Activated naive CD8-positive, alpha-beta T cell treated with anti-CD3 and anti-CD28 coated beads, Interleukin-2, amount 50 U/mL, for 16 hours (primary cell): ENCODE measurements at regions not wholly inside any gene's neighbourhood (a gene's known extent, or its start where the extent isn't known, plus 50 kb on each side); places are given as distances from the start of the nearest gene placed in this dataset.

Experiments used
- DNase-seq: peaks from one replicate; pipeline ENCODE4 v3.0.0-alpha.2; 2020; ENCODE audit warnings: low read depth, low spot score

GRCh38 chr14:53807542-53807941 lies 149.1 kb downstream of the BMP4 start:
- DNase-seq, result no peak

- no peak for DNase-seq
Observed at GRCh38 chr14:53807108-53807507, 149.5 kb downstream of the BMP4 start.

GRCh38 chr14:53796734-53797133 lies 159.9 kb downstream of the BMP4 start:
- DNase-seq, result no peak

- DNase-seq, result no peak
Observed at GRCh38 chr14:53793790-53794505, 162.7 kb downstream of the BMP4 start.

- DNase-seq, result no peak
Observed at GRCh38 chr14:53792909-53793308, 163.7 kb downstream of the BMP4 start.

- no peak for DNase-seq
Observed at GRCh38 chr14:53790731-53791500, 165.7 kb downstream of the BMP4 start.

GRCh38 chr14:53788566-53788965 lies 168.1 kb downstream of the BMP4 start:
- DNase-seq, result no peak

- no peak for DNase-seq
Observed at GRCh38 chr14:53786045-53786444, 170.6 kb downstream of the BMP4 start.

- no peak for DNase-seq
Observed at GRCh38 chr14:53784688-53785087, 171.9 kb downstream of the BMP4 start.

GRCh38 chr14:53783256-53783655 lies 173.4 kb downstream of the BMP4 start:
- no peak for DNase-seq

GRCh38 chr14:53780051-53780555 lies 176.5 kb downstream of the BMP4 start:
- DNase-seq, result no peak

- DNase-seq, result no peak
Observed at GRCh38 chr14:53779301-53779700, 177.3 kb downstream of the BMP4 start.

- no peak for DNase-seq
Observed at GRCh38 chr14:53778263-53778662, 178.4 kb downstream of the BMP4 start.

GRCh38 chr14:53772936-53773335 lies 183.7 kb downstream of the BMP4 start:
- no peak for DNase-seq

- DNase-seq, result no peak
Observed at GRCh38 chr14:53767566-53767965, 189.1 kb downstream of the BMP4 start.

GRCh38 chr14:53766601-53767000 lies 190.0 kb downstream of the BMP4 start:
- no peak for DNase-seq

- no peak for DNase-seq
Observed at GRCh38 chr14:53766106-53766505, 190.5 kb downstream of the BMP4 start.

GRCh38 chr14:53764846-53765245 lies 191.8 kb downstream of the BMP4 start:
- no peak for DNase-seq

GRCh38 chr14:53758141-53758540 lies 198.5 kb downstream of the BMP4 start:
- DNase-seq, result no peak

GRCh38 chr14:53757732-53758131 lies 198.9 kb downstream of the BMP4 start:
- DNase-seq, result no peak

GRCh38 chr14:53751650-53752049 lies 205.0 kb downstream of the BMP4 start:
- DNase-seq, result no peak

- no peak for DNase-seq
Observed at GRCh38 chr14:53748691-53749090, 207.9 kb downstream of the BMP4 start.

GRCh38 chr14:53744857-53745256 lies 211.8 kb downstream of the BMP4 start:
- no peak for DNase-seq
